ENCODE measurements at regions not wholly inside any gene's neighbourhood (a gene's known extent, or its start where the extent isn't known, plus 50 kb on each side); places are given as distances from the start of the nearest gene placed in this dataset.

- TF ChIP-seq ZFP3 (CRISPR knock-in tag; IDR thresholded peaks at IDR 0.05) (no peak), TSHZ2 (CRISPR knock-in tag; IDR thresholded peaks at IDR 0.05) (no peak), BACH2 (CRISPR knock-in tag; IDR thresholded peaks at IDR 0.05; ENCODE audit: borderline replicate concordance) (no peak), SNAI2 (CRISPR knock-in tag; IDR thresholded peaks at IDR 0.05) (no peak), ESRRG (CRISPR knock-in tag; IDR thresholded peaks at IDR 0.05) (no peak), ZC3H10 (CRISPR knock-in tag; IDR thresholded peaks at IDR 0.05) (no peak), TCF4 (CRISPR knock-in tag; IDR thresholded peaks at IDR 0.05; ENCODE audit: borderline replicate concordance) (no peak), RARB (CRISPR knock-in tag; IDR thresholded peaks at IDR 0.05) (no peak), ZNF70 (CRISPR knock-in tag; IDR thresholded peaks at IDR 0.05) (no peak), CSDC2 (CRISPR knock-in tag; IDR thresholded peaks at IDR 0.05) (no peak), ZFP30 (CRISPR knock-in tag; IDR thresholded peaks at IDR 0.05) (no peak), CSRNP3 (CRISPR knock-in tag; IDR thresholded peaks at IDR 0.05) (no peak), POU6F1 (CRISPR knock-in tag; IDR thresholded peaks at IDR 0.05; ENCODE audit: borderline replicate concordance, low read depth) (no peak), TOX (CRISPR knock-in tag; IDR thresholded peaks at IDR 0.05; ENCODE audit: borderline replicate concordance) (no peak), ZNF8 (CRISPR knock-in tag; IDR thresholded peaks at IDR 0.05) (no peak), ZNF565 (CRISPR knock-in tag; conservative IDR thresholded peaks at IDR 0.05; ENCODE audit: low read depth) (no peak), GLIS3 (CRISPR knock-in tag; IDR thresholded peaks at IDR 0.05) (no peak), ARNTL (CRISPR knock-in tag; IDR thresholded peaks at IDR 0.05; ENCODE audit: borderline replicate concordance, low read depth) (no peak), PPARA (CRISPR knock-in tag; IDR thresholded peaks at IDR 0.05; ENCODE audit: borderline replicate concordance) (no peak), ISL1 (CRISPR knock-in tag; IDR thresholded peaks at IDR 0.05) (no peak)
- no peak for ATAC-seq
These were observed 974.5 kb upstream of the CDH10 start for GRCh38 chr5:25619273-25619672.

GRCh38 chr5:25618821-25619220 is 974.0 kb upstream of the CDH10 start:
- no peak for ATAC-seq
- TF ChIP-seq CSRNP3 (CRISPR knock-in tag; IDR thresholded peaks at IDR 0.05) (no peak), TCF4 (CRISPR knock-in tag; IDR thresholded peaks at IDR 0.05; ENCODE audit: borderline replicate concordance) (no peak), ZC3H10 (CRISPR knock-in tag; IDR thresholded peaks at IDR 0.05) (no peak), ZNF565 (CRISPR knock-in tag; conservative IDR thresholded peaks at IDR 0.05; ENCODE audit: low read depth) (no peak), ISL1 (CRISPR knock-in tag; IDR thresholded peaks at IDR 0.05) (no peak), ZFP30 (CRISPR knock-in tag; IDR thresholded peaks at IDR 0.05) (no peak), TOX (CRISPR knock-in tag; IDR thresholded peaks at IDR 0.05; ENCODE audit: borderline replicate concordance) (no peak), ESRRG (CRISPR knock-in tag; IDR thresholded peaks at IDR 0.05) (no peak), GLIS3 (CRISPR knock-in tag; IDR thresholded peaks at IDR 0.05) (no peak), ZNF70 (CRISPR knock-in tag; IDR thresholded peaks at IDR 0.05) (no peak), POU6F1 (CRISPR knock-in tag; IDR thresholded peaks at IDR 0.05; ENCODE audit: borderline replicate concordance, low read depth) (no peak), ARNTL (CRISPR knock-in tag; IDR thresholded peaks at IDR 0.05; ENCODE audit: borderline replicate concordance, low read depth) (no peak), ZFP3 (CRISPR knock-in tag; IDR thresholded peaks at IDR 0.05) (no peak)

- ATAC-seq = no peak
- TF ChIP-seq PATZ1 (CRISPR knock-in tag; IDR thresholded peaks at IDR 0.05; ENCODE audit: borderline replicate concordance) (no peak), CREB5 (CRISPR knock-in tag; IDR thresholded peaks at IDR 0.05; ENCODE audit: low read depth) (no peak), ZFP30 (CRISPR knock-in tag; IDR thresholded peaks at IDR 0.05) (no peak), SNAI2 (CRISPR knock-in tag; IDR thresholded peaks at IDR 0.05) (no peak), ZNF70 (CRISPR knock-in tag; IDR thresholded peaks at IDR 0.05) (no peak), RARB (CRISPR knock-in tag; IDR thresholded peaks at IDR 0.05) (no peak), ISL1 (CRISPR knock-in tag; IDR thresholded peaks at IDR 0.05) (no peak), TOX (CRISPR knock-in tag; IDR thresholded peaks at IDR 0.05; ENCODE audit: borderline replicate concordance) (no peak)
These were observed 969.7 kb upstream of the CDH10 start for GRCh38 chr5:25614466-25614865.

Data from SK-N-SH treated with all-trans-retinoic acid at 6 μM for 48 hours (cell line).